Astrocyte (in vitro differentiated cells and primary cell): ENCODE measurements at regions not wholly inside any gene's neighbourhood (a gene's known extent, or its start where the extent isn't known, plus 50 kb on each side); places are given as distances from the start of the nearest gene placed in this dataset.

Source experiments
- CTCF ChIP-seq: IDR thresholded peaks from 2 replicates; pipeline ENCODE4 v1.5.1; 2011; ENCODE audit warnings: low read depth, mild to moderate bottlenecking, inconsistent platforms, low read length, moderate library complexity; ENCODE audit not compliant: insufficient read depth
- EZH2 ChIP-seq: IDR thresholded peaks from 2 replicates; pipeline ENCODE4 v1.6.1; 2012; ENCODE audit warnings: mild to moderate bottlenecking, low read length, inconsistent platforms; ENCODE audit not compliant: insufficient read depth

- TF ChIP-seq CTCF: no peak
- TF ChIP-seq EZH2: no peak
These were observed 362.2 kb upstream of the SMIM30 start for GRCh38 chr7:113480537-113480936.
